ENCODE measurements at regions not wholly inside any gene's neighbourhood (a gene's known extent, or its start where the extent isn't known, plus 50 kb on each side); places are given as distances from the start of the nearest gene placed in this dataset.

- no peak overlapping the region for H3K4me3 Mint-ChIP-seq
- CTCF ChIA-PET: no interaction called here
- no peaks in the 10 kb centered on the region for H3K36me3 Mint-ChIP-seq (ENCODE audit: low read depth)
These were observed 249.4 kb downstream of the GRB14 start for GRCh38 chr2:164371916-164372315.

GRCh38 chr2:164369366-164369765, 251.9 kb downstream of the GRB14 start:
- ChIA-PET CTCF (no interaction called here), POLR2A (no interaction called here)
- H3K4me1 Mint-ChIP-seq (ENCODE audit: low read depth): no peaks in the 10 kb centered on the region
- H3K4me3 Mint-ChIP-seq: no peak overlapping the region
- H3K27ac Mint-ChIP-seq: no peak overlapping the region
- no peak for ATAC-seq
- H3K9me3 Mint-ChIP-seq (ENCODE audit: insufficient read depth): peaks cover 4% of the 10 kb centered on the region
- no peaks in the 10 kb centered on the region for H3K27me3 Mint-ChIP-seq (ENCODE audit: low read depth)
- H3K36me3 Mint-ChIP-seq (ENCODE audit: low read depth): no peaks in the 10 kb centered on the region
- no peak for DNase-seq

More at GRCh38 chr2:164371916-164372315, 249.4 kb downstream of the GRB14 start:
- H3K27me3 Mint-ChIP-seq (ENCODE audit: low read depth): no peaks in the 10 kb centered on the region
- no peak overlapping the region for H3K27ac Mint-ChIP-seq
- peaks cover 11% of the 10 kb centered on the region for H3K9me3 Mint-ChIP-seq (ENCODE audit: insufficient read depth)
- ATAC-seq (no peak), DNase-seq (no peak)
- POLR2A ChIA-PET: no interaction called here
- no peaks in the 10 kb centered on the region for H3K4me1 Mint-ChIP-seq (ENCODE audit: low read depth)

- Mint-ChIP-seq H3K27ac (no peak overlapping the region), H3K36me3 (ENCODE audit: low read depth) (no peaks in the 10 kb centered on the region), H3K27me3 (ENCODE audit: low read depth) (no peaks in the 10 kb centered on the region), H3K9me3 (ENCODE audit: insufficient read depth) (peaks cover 4% of the 10 kb centered on the region), H3K4me1 (ENCODE audit: low read depth) (no peaks in the 10 kb centered on the region), H3K4me3 (no peak overlapping the region)
- ChIA-PET CTCF (no interaction called here), POLR2A (no interaction called here)
- ATAC-seq: no peak
- no peak for DNase-seq
These were observed 252.4 kb downstream of the GRB14 start for GRCh38 chr2:164368896-164369295.

- DNase-seq (no peak), ATAC-seq (no peak)
- H3K4me3 Mint-ChIP-seq: no peak overlapping the region
- no peaks in the 10 kb centered on the region for H3K36me3 Mint-ChIP-seq (ENCODE audit: low read depth)
- no peaks in the 10 kb centered on the region for H3K4me1 Mint-ChIP-seq (ENCODE audit: low read depth)
- H3K27me3 Mint-ChIP-seq (ENCODE audit: low read depth): no peaks in the 10 kb centered on the region
- H3K9me3 Mint-ChIP-seq (ENCODE audit: insufficient read depth): peaks cover 12% of the 10 kb centered on the region
- CTCF ChIA-PET: no interaction called here
- POLR2A ChIA-PET: no interaction called here
- no peak overlapping the region for H3K27ac Mint-ChIP-seq
These were observed 257.6 kb downstream of the GRB14 start for GRCh38 chr2:164363646-164364045.

GRCh38 chr2:164351536-164351935, 269.7 kb downstream of the GRB14 start:
- ChIA-PET POLR2A (no interaction called here), CTCF (interaction anchor here (1.3 kb wide), 1 partner anchor 10 kb away, joined by 4 read pairs; no protein-coding TSS in a partner anchor)
- Mint-ChIP-seq H3K9me3 (ENCODE audit: insufficient read depth) (no peaks in the 10 kb centered on the region), H3K36me3 (ENCODE audit: low read depth) (no peaks in the 10 kb centered on the region), H3K27ac (no peak overlapping the region), H3K4me3 (no peak overlapping the region), H3K4me1 (ENCODE audit: low read depth) (no peaks in the 10 kb centered on the region), H3K27me3 (ENCODE audit: low read depth) (no peaks in the 10 kb centered on the region)
- DNase-seq (no peak), ATAC-seq (no peak)

- Mint-ChIP-seq H3K4me1 (ENCODE audit: low read depth) (no peaks in the 10 kb centered on the region), H3K36me3 (ENCODE audit: low read depth) (no peaks in the 10 kb centered on the region), H3K27ac (no peak overlapping the region), H3K4me3 (no peak overlapping the region), H3K9me3 (ENCODE audit: insufficient read depth) (no peaks in the 10 kb centered on the region), H3K27me3 (ENCODE audit: low read depth) (no peaks in the 10 kb centered on the region)
- ATAC-seq (no peak), DNase-seq (no peak)
- ChIA-PET CTCF (no interaction called here), POLR2A (no interaction called here)
These were observed 285.3 kb downstream of the GRB14 start for GRCh38 chr2:164335947-164336346.

GRCh38 chr2:164335128-164335527, 286.2 kb downstream of the GRB14 start:
- CTCF ChIA-PET: no interaction called here
- Mint-ChIP-seq H3K36me3 (ENCODE audit: low read depth) (no peaks in the 10 kb centered on the region), H3K4me3 (no peak overlapping the region), H3K27me3 (ENCODE audit: low read depth) (no peaks in the 10 kb centered on the region), H3K27ac (no peak overlapping the region), H3K9me3 (ENCODE audit: insufficient read depth) (peaks cover 2% of the 10 kb centered on the region), H3K4me1 (ENCODE audit: low read depth) (no peaks in the 10 kb centered on the region)
- no peak for ATAC-seq
- DNase-seq: no peak
- POLR2A ChIA-PET: no interaction called here

- no peak overlapping the region for H3K27ac Mint-ChIP-seq
- no peak overlapping the region for H3K4me3 Mint-ChIP-seq
- H3K9me3 Mint-ChIP-seq (ENCODE audit: insufficient read depth): peaks cover 22% of the 10 kb centered on the region
- POLR2A ChIA-PET: no interaction called here
- ATAC-seq: no peak
- no peaks in the 10 kb centered on the region for H3K27me3 Mint-ChIP-seq (ENCODE audit: low read depth)
- no peaks in the 10 kb centered on the region for H3K36me3 Mint-ChIP-seq (ENCODE audit: low read depth)
- CTCF ChIA-PET: no interaction called here
- no peaks in the 10 kb centered on the region for H3K4me1 Mint-ChIP-seq (ENCODE audit: low read depth)
- no peak for DNase-seq
These were observed 293.0 kb downstream of the GRB14 start for GRCh38 chr2:164328310-164328709.

- CTCF ChIA-PET: no interaction called here
- no peaks in the 10 kb centered on the region for H3K36me3 Mint-ChIP-seq (ENCODE audit: low read depth)
- ATAC-seq (no peak), DNase-seq (no peak)
- no peak overlapping the region for H3K4me3 Mint-ChIP-seq
- POLR2A ChIA-PET: no interaction called here
- H3K27me3 Mint-ChIP-seq (ENCODE audit: low read depth): no peaks in the 10 kb centered on the region
- H3K4me1 Mint-ChIP-seq (ENCODE audit: low read depth): no peaks in the 10 kb centered on the region
- H3K9me3 Mint-ChIP-seq (ENCODE audit: insufficient read depth): peaks cover 25% of the 10 kb centered on the region
- H3K27ac Mint-ChIP-seq: no peak overlapping the region
These were observed 297.3 kb downstream of the GRB14 start for GRCh38 chr2:164323978-164324377.

- Mint-ChIP-seq H3K27me3 (ENCODE audit: low read depth) (no peaks in the 10 kb centered on the region), H3K4me3 (no peak overlapping the region), H3K4me1 (ENCODE audit: low read depth) (no peaks in the 10 kb centered on the region), H3K36me3 (ENCODE audit: low read depth) (no peaks in the 10 kb centered on the region), H3K27ac (no peak overlapping the region), H3K9me3 (ENCODE audit: insufficient read depth) (no peaks in the 10 kb centered on the region)
- no peak for DNase-seq
- POLR2A ChIA-PET: no interaction called here
- CTCF ChIA-PET: no interaction called here
- no peak for ATAC-seq
These were observed 307.1 kb downstream of the GRB14 start for GRCh38 chr2:164314148-164314547.

GRCh38 chr2:164306872-164307271, 314.4 kb downstream of the GRB14 start:
- CTCF ChIA-PET: no interaction called here
- no peaks in the 10 kb centered on the region for H3K4me1 Mint-ChIP-seq (ENCODE audit: low read depth)
- POLR2A ChIA-PET: no interaction called here
- no peak for DNase-seq
- H3K27ac Mint-ChIP-seq: no peak overlapping the region
- no peak overlapping the region for H3K4me3 Mint-ChIP-seq
- no peaks in the 10 kb centered on the region for H3K27me3 Mint-ChIP-seq (ENCODE audit: low read depth)
- H3K9me3 Mint-ChIP-seq (ENCODE audit: insufficient read depth): peaks cover 15% of the 10 kb centered on the region
- no peaks in the 10 kb centered on the region for H3K36me3 Mint-ChIP-seq (ENCODE audit: low read depth)
- no peak for ATAC-seq

- no peaks in the 10 kb centered on the region for H3K27me3 Mint-ChIP-seq (ENCODE audit: low read depth)
- H3K27ac Mint-ChIP-seq: no peak overlapping the region
- DNase-seq (no peak), ATAC-seq (no peak)
- no peaks in the 10 kb centered on the region for H3K4me1 Mint-ChIP-seq (ENCODE audit: low read depth)
- no peak overlapping the region for H3K4me3 Mint-ChIP-seq
- H3K9me3 Mint-ChIP-seq (ENCODE audit: insufficient read depth): peaks cover 10% of the 10 kb centered on the region
- CTCF ChIA-PET: no interaction called here
- POLR2A ChIA-PET: no interaction called here
- H3K36me3 Mint-ChIP-seq (ENCODE audit: low read depth): no peaks in the 10 kb centered on the region
These were observed 318.5 kb downstream of the GRB14 start for GRCh38 chr2:164302786-164303185.

GRCh38 chr2:164288235-164288634, 333.0 kb downstream of the GRB14 start:
- ATAC-seq (no peak), DNase-seq (no peak)
- ChIA-PET POLR2A (no interaction called here), CTCF (no interaction called here)
- Mint-ChIP-seq H3K9me3 (ENCODE audit: insufficient read depth) (no peaks in the 10 kb centered on the region), H3K36me3 (ENCODE audit: low read depth) (no peaks in the 10 kb centered on the region), H3K27ac (no peak overlapping the region), H3K4me3 (no peak overlapping the region), H3K4me1 (ENCODE audit: low read depth) (no peaks in the 10 kb centered on the region), H3K27me3 (ENCODE audit: low read depth) (no peaks in the 10 kb centered on the region)
